Fibroblast of the aortic adventitia (primary cell): ENCODE measurements at regions not wholly inside any gene's neighbourhood (a gene's known extent, or its start where the extent isn't known, plus 50 kb on each side); places are given as distances from the start of the nearest gene placed in this dataset.
A peak's percentile ranks its signal among the peaks of the same experiment; 100 is the strongest.

Experiments
- DNase-seq: peaks from one replicate; pipeline ENCODE4 v3.0.0-alpha.2; 2010; ENCODE audit warnings: low read depth
- H3K4me3 ChIP-seq: 2 replicates; pipeline ENCODE4 v1.5.1; 2011; ENCODE audit warnings: low read depth, mild to moderate bottlenecking, control low read depth, low read length, moderate library complexity
- CTCF ChIP-seq: IDR thresholded peaks from 2 replicates; pipeline ENCODE4 v1.5.1; 2011; ENCODE audit warnings: mild to moderate bottlenecking, low read length, control low read depth, inconsistent platforms; ENCODE audit not compliant: insufficient read depth

- no peak for TF ChIP-seq CTCF
- no peak for DNase-seq
- H3K4me3 ChIP-seq = no peak overlapping the region
Measured at GRCh38 chr4:125430086-125430485, 115.3 kb downstream of the FAT4 start.

DNA sequence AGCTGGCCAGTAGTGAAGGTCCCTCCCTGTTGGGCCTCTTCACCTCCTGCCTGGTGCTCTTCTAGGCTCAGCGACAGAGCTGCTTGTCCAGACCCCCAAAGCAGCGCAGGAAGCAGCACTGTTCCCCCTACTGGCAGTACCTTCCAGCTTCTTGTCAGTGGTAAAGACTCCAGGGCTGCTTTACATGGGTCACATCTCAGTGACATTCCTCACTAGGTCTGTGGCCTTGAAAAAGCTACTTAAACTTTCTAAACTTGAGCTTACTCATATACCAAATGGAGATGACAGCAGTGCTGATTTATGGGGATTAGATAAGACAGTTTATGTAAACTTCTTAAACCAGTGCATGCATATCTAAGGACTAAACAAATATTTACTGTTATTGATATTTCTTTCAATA, 117.3 kb downstream of the FAT4 start:
- peak; percentile 45 for DNase-seq
- no peak overlapping the region for H3K4me3 ChIP-seq
- TF ChIP-seq CTCF = no peak

DNA sequence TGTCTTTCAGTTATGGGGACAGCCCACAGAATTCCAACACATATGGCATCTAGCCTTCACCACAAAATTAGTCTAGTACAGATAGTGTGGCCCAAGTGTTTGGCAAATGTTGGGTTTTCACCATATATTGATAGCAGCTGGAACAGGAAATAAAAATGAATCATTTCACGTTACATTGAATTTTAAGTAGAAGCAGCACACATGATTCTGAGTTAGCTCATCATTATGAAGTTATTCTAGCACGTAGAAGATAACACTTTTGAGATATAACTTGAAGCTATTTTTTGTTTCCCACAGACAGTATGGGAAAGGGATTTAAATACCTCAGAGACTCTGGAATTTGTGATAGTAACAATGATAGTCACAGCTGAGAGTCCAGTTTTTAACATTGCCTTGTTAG, 118.7 kb downstream of the FAT4 start:
- no peak overlapping the region for H3K4me3 ChIP-seq
- no peak for TF ChIP-seq CTCF
- peak; percentile 92 for DNase-seq

GRCh38 chr4:125434136-125434535, 119.4 kb downstream of the FAT4 start:
- H3K4me3 ChIP-seq = no peak overlapping the region
- peak; percentile 54 for DNase-seq
- no peak for TF ChIP-seq CTCF

DNA sequence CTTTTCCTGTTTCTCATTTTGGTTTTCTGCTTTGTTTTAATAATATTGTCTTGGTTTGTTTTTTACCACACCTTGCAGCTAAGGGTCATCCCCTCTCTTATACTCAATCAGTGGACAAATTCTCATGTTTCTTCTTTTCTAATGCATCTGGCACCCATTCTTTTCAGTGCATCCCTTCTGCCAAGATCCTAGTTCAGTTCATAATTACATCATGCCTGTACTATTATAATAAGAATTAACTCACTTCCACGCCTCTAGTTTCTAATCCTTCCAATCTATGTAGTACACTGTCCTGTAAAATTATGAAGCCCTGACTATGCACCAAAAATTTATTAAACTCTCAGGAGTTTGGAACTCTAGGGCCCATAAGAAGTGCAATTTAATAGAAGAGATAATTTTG, 126.1 kb downstream of the FAT4 start:
- no peak for TF ChIP-seq CTCF
- H3K4me3 ChIP-seq = no peak overlapping the region
- peak; percentile 8 for DNase-seq

- H3K4me3 ChIP-seq = no peak overlapping the region
- no peak for DNase-seq
- no peak for TF ChIP-seq CTCF
Measured at GRCh38 chr4:125444166-125444565, 129.4 kb downstream of the FAT4 start.

- no peak for DNase-seq
- TF ChIP-seq CTCF = no peak
- no peak overlapping the region for H3K4me3 ChIP-seq
Measured at GRCh38 chr4:125445525-125445924, 130.8 kb downstream of the FAT4 start.
